ENCODE measurements at regions not wholly inside any gene's neighbourhood (a gene's known extent, or its start where the extent isn't known, plus 50 kb on each side); places are given as distances from the start of the nearest gene placed in this dataset.

DNA sequence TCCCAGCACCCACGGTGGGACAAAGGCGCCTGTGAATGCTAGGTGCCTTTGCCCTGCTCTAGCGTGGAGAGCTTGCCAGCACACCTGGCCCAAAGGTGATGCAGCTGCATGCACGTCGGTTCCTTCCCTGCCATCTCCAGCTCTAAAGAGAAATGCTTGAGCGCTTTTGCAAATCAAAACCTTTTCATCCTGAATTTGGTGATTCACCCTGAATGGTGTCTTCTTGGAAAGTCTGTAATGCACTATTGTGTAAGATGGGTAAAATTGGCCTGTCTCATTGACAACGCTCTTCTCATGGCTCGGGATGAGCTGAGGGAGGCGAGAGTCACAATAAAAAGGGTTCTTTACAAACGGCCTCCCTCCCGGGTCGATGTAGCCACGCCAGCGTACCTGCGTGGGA, 103.1 kb upstream of the ID4 start:
- H3K4me3 ChIP-seq (ENCODE audit: low read depth, low read length) = no peak overlapping the region
- DNase-seq (ENCODE audit: low read depth, low spot score) = no peak
- in situ Hi-C loops (cut with HindIII; ENCODE audit: low sequenced_read_pairs) = no loop called here
- TF ChIP-seq, protein P1, sequence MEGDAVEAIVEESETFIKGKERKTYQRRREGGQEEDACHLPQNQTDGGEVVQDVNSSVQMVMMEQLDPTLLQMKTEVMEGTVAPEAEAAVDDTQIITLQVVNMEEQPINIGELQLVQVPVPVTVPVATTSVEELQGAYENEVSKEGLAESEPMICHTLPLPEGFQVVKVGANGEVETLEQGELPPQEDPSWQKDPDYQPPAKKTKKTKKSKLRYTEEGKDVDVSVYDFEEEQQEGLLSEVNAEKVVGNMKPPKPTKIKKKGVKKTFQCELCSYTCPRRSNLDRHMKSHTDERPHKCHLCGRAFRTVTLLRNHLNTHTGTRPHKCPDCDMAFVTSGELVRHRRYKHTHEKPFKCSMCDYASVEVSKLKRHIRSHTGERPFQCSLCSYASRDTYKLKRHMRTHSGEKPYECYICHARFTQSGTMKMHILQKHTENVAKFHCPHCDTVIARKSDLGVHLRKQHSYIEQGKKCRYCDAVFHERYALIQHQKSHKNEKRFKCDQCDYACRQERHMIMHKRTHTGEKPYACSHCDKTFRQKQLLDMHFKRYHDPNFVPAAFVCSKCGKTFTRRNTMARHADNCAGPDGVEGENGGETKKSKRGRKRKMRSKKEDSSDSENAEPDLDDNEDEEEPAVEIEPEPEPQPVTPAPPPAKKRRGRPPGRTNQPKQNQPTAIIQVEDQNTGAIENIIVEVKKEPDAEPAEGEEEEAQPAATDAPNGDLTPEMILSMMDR (IDR thresholded peaks at IDR 0.05; ENCODE audit: low read depth, low read length) = no peak

DNA sequence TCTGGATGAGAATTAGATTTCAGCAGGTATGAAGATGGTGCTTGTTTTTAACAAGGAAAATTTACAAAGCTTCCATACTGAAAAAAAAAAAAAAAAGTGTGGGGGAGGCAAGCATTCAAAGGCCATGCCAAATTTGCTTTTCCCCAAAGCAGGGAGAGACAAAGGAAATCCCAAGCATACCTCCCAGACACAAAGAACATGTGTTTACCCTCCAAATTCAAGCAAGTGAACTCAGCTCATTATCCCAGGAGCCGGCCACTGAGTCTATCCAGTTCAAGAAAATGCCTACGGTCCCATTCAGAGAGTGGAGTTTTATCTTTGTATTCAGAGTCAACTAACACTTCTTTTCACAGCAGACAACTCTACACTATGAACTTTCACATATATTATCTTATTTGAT, 102.7 kb upstream of the ID4 start:
- no peak for DNase-seq (ENCODE audit: low read depth, low spot score)
- TF ChIP-seq, protein P1 (IDR thresholded peaks at IDR 0.05; ENCODE audit: low read depth, low read length) = no peak
- H3K4me3 ChIP-seq (ENCODE audit: low read depth, low read length) = no peak overlapping the region
- in situ Hi-C loops (cut with HindIII; ENCODE audit: low sequenced_read_pairs) = no loop called here

DNA sequence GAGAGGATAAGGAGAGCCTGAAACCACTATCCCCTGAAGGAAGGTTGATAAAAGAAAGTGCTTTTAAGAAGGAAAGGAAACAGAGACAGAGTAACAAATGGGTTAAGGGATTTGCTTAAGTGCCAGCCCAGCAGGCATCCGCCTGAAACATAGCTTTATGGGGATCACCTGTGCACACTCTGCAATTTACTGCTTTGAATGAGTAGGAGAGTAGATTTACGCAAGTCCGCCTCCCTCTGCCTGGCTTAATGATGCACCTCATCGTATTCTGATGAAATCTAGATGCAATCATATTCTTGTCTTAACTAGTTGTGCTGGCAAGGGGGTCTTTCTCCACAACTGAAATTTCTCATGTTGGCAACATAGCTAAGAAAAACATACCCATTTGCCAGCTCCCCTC, 101.1 kb upstream of the ID4 start:
- in situ Hi-C loops (cut with HindIII; ENCODE audit: low sequenced_read_pairs) = no loop called here
- DNase-seq (ENCODE audit: low read depth, low spot score) = no peak
- H3K4me3 ChIP-seq (ENCODE audit: low read depth, low read length) = no peak overlapping the region
- TF ChIP-seq, protein P1 (IDR thresholded peaks at IDR 0.05; ENCODE audit: low read depth, low read length) = no peak

DNA sequence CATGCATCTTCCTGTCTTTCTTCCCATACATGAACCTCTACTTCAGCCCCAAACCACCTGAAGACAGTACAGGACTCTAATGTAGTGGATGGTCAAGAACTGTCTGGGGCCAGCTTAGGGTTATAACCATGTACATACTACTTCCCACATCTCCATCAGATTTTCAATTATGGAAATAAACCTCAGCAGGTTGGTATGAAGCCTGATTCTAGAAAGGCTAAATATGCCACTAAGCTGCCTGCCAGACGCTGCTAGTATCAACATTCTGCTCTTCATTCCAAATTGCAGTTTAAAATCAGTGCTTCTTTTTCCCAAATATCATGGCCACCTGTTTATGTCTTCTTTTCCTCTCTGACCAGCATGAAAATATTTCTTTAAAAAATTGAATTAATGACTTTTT, 99.2 kb upstream of the ID4 start:
- no peak overlapping the region for H3K4me3 ChIP-seq (ENCODE audit: low read depth, low read length)
- in situ Hi-C loops (cut with HindIII; ENCODE audit: low sequenced_read_pairs) = no loop called here
- TF ChIP-seq, protein P1 (IDR thresholded peaks at IDR 0.05; ENCODE audit: low read depth, low read length) = no peak
- no peak for DNase-seq (ENCODE audit: low read depth, low spot score)

DNA sequence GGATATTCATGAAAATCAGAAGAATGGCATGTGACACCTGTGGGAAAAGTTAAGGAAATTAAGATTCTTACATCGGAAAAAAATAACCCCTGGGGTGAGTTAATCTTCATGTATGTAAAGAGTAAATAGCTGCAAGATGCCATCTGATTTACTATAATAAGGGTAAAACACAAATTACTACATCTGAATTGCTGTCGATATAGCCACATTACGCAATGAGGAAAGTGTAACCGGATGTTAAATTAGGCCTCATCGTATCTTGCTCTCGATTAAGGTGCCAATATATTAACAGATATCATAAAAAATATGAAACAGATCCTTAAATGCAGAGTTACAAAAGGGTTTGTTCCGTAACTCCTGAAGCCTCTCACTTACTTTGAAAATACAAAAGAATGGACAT, 87.4 kb upstream of the ID4 start:
- TF ChIP-seq, protein P1 (IDR thresholded peaks at IDR 0.05; ENCODE audit: low read depth, low read length) = no peak
- H3K4me3 ChIP-seq (ENCODE audit: low read depth, low read length) = no peak overlapping the region

DNA sequence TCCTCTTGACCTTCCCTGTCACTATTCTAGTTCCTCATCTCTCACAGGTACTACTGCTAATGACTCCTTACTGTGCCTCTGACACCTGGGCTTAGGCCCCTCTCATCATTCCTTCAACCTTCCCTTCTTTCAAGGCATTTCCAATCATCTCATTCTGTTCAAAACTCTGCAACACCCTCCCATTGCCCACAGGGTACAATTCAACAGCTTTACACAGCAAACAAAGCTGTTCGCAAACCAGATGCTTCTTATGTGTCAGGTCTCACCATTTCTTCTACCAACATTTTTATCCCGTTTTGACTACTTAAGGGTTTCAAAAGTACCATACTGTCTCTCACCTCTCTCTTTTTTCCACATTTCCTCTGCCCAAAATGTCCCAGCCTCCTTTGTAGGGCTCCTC, 84.4 kb upstream of the ID4 start:
- in situ Hi-C loops (cut with HindIII; ENCODE audit: low sequenced_read_pairs) = no loop called here
- TF ChIP-seq, protein P1 (IDR thresholded peaks at IDR 0.05; ENCODE audit: low read depth, low read length) = no peak
- no peak overlapping the region for H3K4me3 ChIP-seq (ENCODE audit: low read depth, low read length)
- DNase-seq (ENCODE audit: low read depth, low spot score) = no peak

More for the DNA sequence above, 87.4 kb upstream of the ID4 start:
- no peak for DNase-seq (ENCODE audit: low read depth, low spot score)
- in situ Hi-C loops (cut with HindIII; ENCODE audit: low sequenced_read_pairs) = no loop called here

DNA sequence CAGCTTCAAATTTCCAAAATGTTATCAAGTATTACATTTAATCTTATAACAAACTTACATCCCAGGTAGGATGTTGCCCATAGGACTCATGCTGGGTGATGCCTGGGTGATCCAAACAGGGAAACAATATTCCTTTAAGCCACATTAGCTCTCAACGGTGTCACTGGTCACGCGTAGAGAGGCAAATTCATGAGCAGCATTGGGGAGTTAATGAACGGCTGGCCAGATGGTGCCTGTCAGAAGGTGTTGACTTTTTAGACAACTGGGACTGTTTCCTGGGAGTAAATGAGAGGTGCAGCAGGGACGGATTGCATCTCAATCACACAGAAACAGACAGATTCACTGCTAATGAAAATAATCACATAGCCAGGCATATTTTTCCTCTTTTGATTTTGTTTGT, 83.3 kb upstream of the ID4 start:
- H3K4me3 ChIP-seq (ENCODE audit: low read depth, low read length) = no peak overlapping the region
- no peak for DNase-seq (ENCODE audit: low read depth, low spot score)
- in situ Hi-C loops (cut with HindIII; ENCODE audit: low sequenced_read_pairs) = no loop called here
- TF ChIP-seq, protein P1 (IDR thresholded peaks at IDR 0.05; ENCODE audit: low read depth, low read length) = no peak

Data from astrocyte of the spinal cord (primary cell).